Prostate gland (tissue), 2 donors: ENCODE measurements at regions not wholly inside any gene's neighbourhood (a gene's known extent, or its start where the extent isn't known, plus 50 kb on each side); places are given as distances from the start of the nearest gene placed in this dataset.

Experiments used
- DNase-seq: peaks from one replicate; pipeline ENCODE4 v3.0.0-alpha.2; 2019; ENCODE audit warnings: low spot score
- H3K27ac ChIP-seq, 2 donors: fragments of 200-600 bp; sonication (generic); 2 replicates each; pipeline ENCODE4 v1.5.1; 2017 to 2019
- H3K27me3 ChIP-seq: fragments of 200-600 bp; sonication (generic); replicated peaks from 2 replicates; pipeline ENCODE4 v1.5.1; 2019; ENCODE audit not compliant: insufficient read depth
- H3K36me3 ChIP-seq, 2 donors: fragments of 200-600 bp; sonication (generic); 1 replicate in 1 of 2; 2 replicates in 1 of 2; pipeline versions ENCODE4 v1.5.1 to v1.8.1; 2017 to 2019
- H3K4me1 ChIP-seq: fragments of 200-600 bp; sonication (generic); replicated peaks from 2 replicates; pipeline ENCODE4 v1.5.1; 2019
- H3K4me3 ChIP-seq, 2 donors: fragments of 200-600 bp; sonication (generic); 2 replicates each; pipeline ENCODE4 v1.5.1; 2017 to 2019
- H3K9me3 ChIP-seq: fragments of 200-600 bp; sonication (generic); 2 replicates; pipeline ENCODE4 v1.5.1; 2017
- CTCF ChIP-seq, 4 experiments: fragments of 200-600 bp in 2 of 4; fragments of 450-650 bp in 2 of 4; sonication (generic) in 2 of 4; IDR thresholded peaks; 1 replicate in 3 of 4; 2 replicates in 1 of 4; pipeline ENCODE4 v1.5.1; 2016 to 2019; ENCODE audit warnings: antibody characterized with exemption in 4 of 4, mild to moderate bottlenecking in 2 of 4, moderate library complexity in 2 of 4
- POLR2A ChIP-seq: fragments of 450-650 bp; IDR thresholded peaks from one replicate; pipeline ENCODE4 v1.6.1; 2016; ENCODE audit warnings: antibody characterized with exemption, mild to moderate bottlenecking
- POLR2AphosphoS5 ChIP-seq: sonication (generic); formaldehyde crosslinking; IDR thresholded peaks from one replicate; pipeline ENCODE4 v1.6.1; 2017; ENCODE audit warnings: antibody characterized with exemption
- WGBS: methylation state at CpG from one replicate; pipeline ENCODE4 v1.1.5; 2018; 5-methylcytosine and 5-hydroxymethylcytosine counted together
- intact Hi-C: fragments of 100-400 bp; cut with DNase I; formaldehyde crosslinking; loops from one replicate; pipeline ENCODE4 v1.14.2; 2022

- no peak for TF ChIP-seq POLR2AphosphoS5
- TF ChIP-seq POLR2A, result no peak
- TF ChIP-seq CTCF (IDR thresholded peaks at IDR 0.05), result no peak
- no peaks in the 10 kb centered on the region for H3K27me3 ChIP-seq
- no peaks in the 10 kb centered on the region for H3K4me1 ChIP-seq
- no peak for DNase-seq
- no peak overlapping the region for H3K27ac ChIP-seq
- H3K36me3 ChIP-seq, result no peaks in the 10 kb centered on the region
- intact Hi-C loops, result no loop called here
- no peak overlapping the region for H3K4me3 ChIP-seq
- H3K9me3 ChIP-seq, result no peaks in the 10 kb centered on the region
Observed at GRCh38 chr14:47833011-47833410, 157.6 kb upstream of the MDGA2 start.

GRCh38 chr14:47826809-47827208 lies 151.4 kb upstream of the MDGA2 start:
- TF ChIP-seq POLR2A (no peak), POLR2AphosphoS5 (no peak), CTCF (IDR thresholded peaks at IDR 0.05) (no peak)
- 94% methylated on average over 2 of the region's 2 CpGs for WGBS
- Histone ChIP-seq H3K27me3 (no peaks in the 10 kb centered on the region), H3K9me3 (no peaks in the 10 kb centered on the region), H3K4me3 (no peak overlapping the region), H3K4me1 (no peaks in the 10 kb centered on the region), H3K36me3 (no peaks in the 10 kb centered on the region), H3K27ac (no peak overlapping the region)
- DNase-seq, result no peak
- intact Hi-C loops, result no loop called here

- Histone ChIP-seq H3K4me1 (no peaks in the 10 kb centered on the region), H3K27me3 (no peaks in the 10 kb centered on the region), H3K9me3 (no peaks in the 10 kb centered on the region), H3K36me3 (no peaks in the 10 kb centered on the region), H3K27ac (no peak overlapping the region), H3K4me3 (no peak overlapping the region)
- intact Hi-C loops, result no loop called here
- no peak for DNase-seq
- TF ChIP-seq POLR2A (no peak), POLR2AphosphoS5 (no peak), CTCF (IDR thresholded peaks at IDR 0.05) (no peak)
- WGBS, result 69% methylated on average over 1 of the region's 1 CpG
Observed at GRCh38 chr14:47822326-47822725, 146.9 kb upstream of the MDGA2 start.

GRCh38 chr14:47821135-47821534 lies 145.7 kb upstream of the MDGA2 start:
- no peaks in the 10 kb centered on the region for H3K4me1 ChIP-seq
- no peaks in the 10 kb centered on the region for H3K9me3 ChIP-seq
- no peak overlapping the region for H3K4me3 ChIP-seq
- intact Hi-C loops, result no loop called here
- H3K27me3 ChIP-seq, result no peaks in the 10 kb centered on the region
- no peak overlapping the region for H3K27ac ChIP-seq
- DNase-seq, result no peak
- WGBS, result 80% methylated on average over 1 of the region's 1 CpG
- H3K36me3 ChIP-seq, result no peaks in the 10 kb centered on the region
- TF ChIP-seq POLR2AphosphoS5 (no peak), CTCF (IDR thresholded peaks at IDR 0.05) (no peak), POLR2A (no peak)

- no peaks in the 10 kb centered on the region for H3K9me3 ChIP-seq
- H3K27me3 ChIP-seq, result no peaks in the 10 kb centered on the region
- H3K36me3 ChIP-seq, result no peaks in the 10 kb centered on the region
- no peak overlapping the region for H3K4me3 ChIP-seq
- H3K27ac ChIP-seq, result no peak overlapping the region
- H3K4me1 ChIP-seq, result no peaks in the 10 kb centered on the region
- no peak for TF ChIP-seq POLR2AphosphoS5
- no peak for TF ChIP-seq CTCF (IDR thresholded peaks at IDR 0.05)
- TF ChIP-seq POLR2A, result no peak
- intact Hi-C loops, result no loop called here
- WGBS, result 97% methylated on average over 6 of the region's 6 CpGs
- no peak for DNase-seq
Observed at GRCh38 chr14:47790477-47790876, 115.1 kb upstream of the MDGA2 start.
